ENCODE measurements at regions not wholly inside any gene's neighbourhood (a gene's known extent, or its start where the extent isn't known, plus 50 kb on each side); places are given as distances from the start of the nearest gene placed in this dataset.

DNA sequence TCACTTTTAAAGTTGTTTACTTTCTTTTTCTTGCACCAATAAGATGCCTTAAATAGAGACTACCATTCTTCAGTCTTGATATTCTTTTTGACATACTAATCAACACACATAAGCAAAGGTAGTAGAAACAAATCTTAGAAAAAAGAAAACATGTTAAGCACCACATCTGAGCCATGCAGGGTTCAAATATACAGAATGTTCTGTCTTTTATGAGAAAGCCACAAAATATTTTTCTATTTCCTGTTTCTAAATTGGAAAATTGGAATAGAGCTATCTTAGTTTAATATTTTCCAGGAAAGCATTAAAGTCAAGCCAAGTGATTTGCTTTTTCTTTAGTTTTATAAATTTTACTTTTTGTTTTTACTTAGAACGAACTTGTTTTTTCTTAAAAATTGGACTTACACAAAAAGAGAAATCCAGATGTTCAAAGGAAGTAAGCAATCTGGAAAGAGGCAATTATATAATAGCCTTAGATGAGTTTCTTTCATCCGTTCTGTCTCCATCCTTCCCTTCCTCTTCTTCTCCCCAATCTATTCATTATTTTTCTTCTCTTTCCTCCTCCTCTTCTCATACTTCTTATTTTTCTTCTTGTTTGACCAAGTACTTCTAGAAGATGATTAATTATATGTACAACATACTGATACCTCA lies 731.7 kb downstream of the SQOR start:
- no peaks in the 10 kb centered on the region for H4K20me1 ChIP-seq (replicated peaks in 1 of 2; ENCODE audit: control insufficient read depth in 1 of 2, insufficient read depth in 2 of 2, low read length in 2 of 2)
- H4K91ac ChIP-seq (replicated peaks; ENCODE audit: insufficient read length, low read length): no peak overlapping the region
- H2BK12ac ChIP-seq (ENCODE audit: low read depth, low read length): no peak overlapping the region
- H3K27ac ChIP-seq (ENCODE audit: low read depth, low read length): no peak overlapping the region
- TF ChIP-seq GTF2F1 (IDR thresholded peaks at IDR 0.05; ENCODE audit: borderline replicate concordance, low read depth, low read length): no peak
- no peak for TF ChIP-seq ASH2L (IDR thresholded peaks at IDR 0.05; ENCODE audit: low read length)
- TF ChIP-seq, protein P1, sequence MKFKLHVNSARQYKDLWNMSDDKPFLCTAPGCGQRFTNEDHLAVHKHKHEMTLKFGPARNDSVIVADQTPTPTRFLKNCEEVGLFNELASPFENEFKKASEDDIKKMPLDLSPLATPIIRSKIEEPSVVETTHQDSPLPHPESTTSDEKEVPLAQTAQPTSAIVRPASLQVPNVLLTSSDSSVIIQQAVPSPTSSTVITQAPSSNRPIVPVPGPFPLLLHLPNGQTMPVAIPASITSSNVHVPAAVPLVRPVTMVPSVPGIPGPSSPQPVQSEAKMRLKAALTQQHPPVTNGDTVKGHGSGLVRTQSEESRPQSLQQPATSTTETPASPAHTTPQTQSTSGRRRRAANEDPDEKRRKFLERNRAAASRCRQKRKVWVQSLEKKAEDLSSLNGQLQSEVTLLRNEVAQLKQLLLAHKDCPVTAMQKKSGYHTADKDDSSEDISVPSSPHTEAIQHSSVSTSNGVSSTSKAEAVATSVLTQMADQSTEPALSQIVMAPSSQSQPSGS (IDR thresholded peaks at IDR 0.05; ENCODE audit: low read length): no peak
- TF ChIP-seq TBP (IDR thresholded peaks at IDR 0.05; ENCODE audit: low read depth, low read length): no peak
- no peak for TF ChIP-seq GABPA (IDR thresholded peaks at IDR 0.05; ENCODE audit: borderline replicate concordance, insufficient read depth, low read length)
- TF ChIP-seq BCL11A (IDR thresholded peaks at IDR 0.05; ENCODE audit: low read depth in 2 of 2, low read length in 2 of 2): no peak
- no peak for TF ChIP-seq TCF12 (IDR thresholded peaks at IDR 0.05; ENCODE audit: low read depth, low read length)
- TF ChIP-seq EZH2 (IDR thresholded peaks at IDR 0.05; ENCODE audit: low read depth, low read length, severe bottlenecking): no peak
- no peak for TF ChIP-seq SP1 (IDR thresholded peaks at IDR 0.05; ENCODE audit: low read depth, low read length)
- TF ChIP-seq CHD2 (IDR thresholded peaks at IDR 0.05; ENCODE audit: low read length): no peak
- no peaks in the 10 kb centered on the region for H3K79me1 ChIP-seq (ENCODE audit: low read depth, low read length)
- H3K56ac ChIP-seq (replicated peaks; ENCODE audit: insufficient read length, low read depth, low read length): no peak overlapping the region
- no peak overlapping the region for H2BK20ac ChIP-seq (ENCODE audit: low read length)
- no peak overlapping the region for H4K8ac ChIP-seq (ENCODE audit: extremely low read depth, insufficient read depth, low read length)
- H3K4me3 ChIP-seq (ENCODE audit: extremely low read depth in 1 of 4, insufficient read depth in 2 of 4, low read depth in 3 of 4, low read length in 4 of 4): no peak overlapping the region
- H3K23me2 ChIP-seq (ENCODE audit: low read depth, low read length): no peaks in the 10 kb centered on the region
- no peak overlapping the region for H4K5ac ChIP-seq (ENCODE audit: insufficient read length, low read depth, low read length)
- no peaks in the 10 kb centered on the region for H3K27me3 ChIP-seq (replicated peaks in 1 of 4; ENCODE audit: control insufficient read depth in 3 of 4, extremely low read depth in 1 of 4, insufficient read depth in 3 of 4, low read length in 3 of 4)
- ChIA-PET POLR2A (ENCODE audit: partially characterized antibody) (no interaction called here), CTCF (ENCODE audit: partially characterized antibody) (no interaction called here)
- 83 to 95% methylated on average over 1 to 2 of the region's 2 CpGs for WGBS, 2 experiments (ENCODE audit: extremely low coverage in 1 of 2, insufficient coverage in 1 of 2, insufficient read length in 1 of 2, insufficient replicate concordance in 2 of 2, low coverage in 1 of 2, low lambda C conversion rate in 2 of 2, missing lambda C conversion rate in 1 of 2)
- H3K79me2 ChIP-seq (ENCODE audit: control insufficient read depth in 1 of 2, insufficient read depth in 2 of 2, low read length in 2 of 2): no peaks in the 10 kb centered on the region
- H3K4me1 ChIP-seq (replicated peaks in 1 of 4; ENCODE audit: control insufficient read depth in 3 of 4, insufficient read depth in 4 of 4, low read length in 3 of 4): no peaks in the 10 kb centered on the region
- FAIRE-seq: no peak
- H2AFZ ChIP-seq (ENCODE audit: low read length): no peak overlapping the region
- no peak overlapping the region for H2BK5ac ChIP-seq (ENCODE audit: low read depth, low read length)
- H3K4me2 ChIP-seq (ENCODE audit: insufficient read depth in 1 of 2, low read depth in 2 of 2, low read length in 2 of 2): no peak overlapping the region
- H3K23ac ChIP-seq (ENCODE audit: insufficient read length): no peak overlapping the region
- no peak overlapping the region for H3K9ac ChIP-seq (replicated peaks in 1 of 4; ENCODE audit: extremely low read depth in 1 of 4, low read depth in 3 of 4, low read length in 3 of 4)
- DNase-seq (ENCODE audit: low read depth in 1 of 2, low spot score in 2 of 2): no peak
- no peak overlapping the region for H3K18ac ChIP-seq (ENCODE audit: extremely low read depth, low read length)
- H2BK15ac ChIP-seq (ENCODE audit: low read length): no peak overlapping the region
- H3K14ac ChIP-seq (ENCODE audit: insufficient read length): no peak overlapping the region
- H3K36me3 ChIP-seq (ENCODE audit: control insufficient read depth in 2 of 4, insufficient read depth in 4 of 4, low read length in 3 of 4): no peaks in the 10 kb centered on the region
- H3K9me3 ChIP-seq (ENCODE audit: insufficient read depth in 2 of 2, low read depth in 1 of 2, low read length in 1 of 2): no peaks in the 10 kb centered on the region
- H2BK120ac ChIP-seq (replicated peaks; ENCODE audit: low read depth, low read length): no peak overlapping the region
- H2AK5ac ChIP-seq (ENCODE audit: low read depth, low read length): no peak overlapping the region
- no peak overlapping the region for H3K4ac ChIP-seq (replicated peaks; ENCODE audit: insufficient read length, low read depth, low read length)

Measured in H1 (cell line).